K562 (cell line): ENCODE measurements at regions not wholly inside any gene's neighbourhood (a gene's known extent, or its start where the extent isn't known, plus 50 kb on each side); places are given as distances from the start of the nearest gene placed in this dataset.

Experiments used
- ATAC-seq: fragments of 200-7000 bp; cut with Tn5 transposase; 3 replicates; pipeline ENCODE4 v1.9.1; 2020; ENCODE audit warnings: moderate library complexity
- BruUV-seq: library from RNA; stranded (reverse); fragments of 400-500 nt; replicated peaks from 2 replicates; lab custom pipeline; 2021; lab: Mats Ljungman, UMichigan
- CTCF ChIA-PET: fragments of 300-600 bp; formaldehyde crosslinking; extraction: SDS; loops from one replicate; lab custom pipeline; 2021; ENCODE audit warnings: low intra/inter-chr PET ratio; lab: Yijun Ruan, JAX
- POLR2A ChIA-PET: fragments of 300-600, 350-650 bp; sonication (Branson Sonifier 250); formaldehyde crosslinking; extraction: SDS; loops from one replicate; lab custom pipeline; 2021; ENCODE audit warnings: antibody characterized with exemption, inconsistent platforms; lab: Yijun Ruan, JAX
- DNase-seq, 4 experiments: peaks; one replicate each; pipeline versions ENCODE4 v3.0.0 to v3.0.0-alpha.2; 2011 to 2018; ENCODE audit warnings: low spot score in 3 of 4, mixed read lengths in 3 of 4; ENCODE audit errors: extremely low read depth in 1 of 4
- FAIRE-seq: peaks from 2 replicates; lab custom pipeline; 2011; peaks lifted over from hg19 to GRCh38; lab: Jason Lieb, UNC
- H2AFZ ChIP-seq: 2 replicates; pipeline ENCODE4 v1.6.0; 2011; ENCODE audit warnings: low read depth, low read length, control low read depth, inconsistent platforms
- H3K27ac ChIP-seq: fragments of 200-600 bp; 3 replicates; pipeline ENCODE4 v1.8.0; 2011; ENCODE audit warnings: low read depth, mild to moderate bottlenecking, control low read depth, inconsistent platforms, low read length, moderate library complexity, mixed read lengths; ENCODE audit errors: extremely low read depth
- H3K27me3 ChIP-seq, 2 experiments: fragments of 300-600 bp in 1 of 2; 2 replicates in 1 of 2; 3 replicates in 1 of 2; pipeline versions ENCODE4 v1.6.0 to v1.8.0; 2011; ENCODE audit warnings: inconsistent platforms in 2 of 2, low read length in 2 of 2, mild to moderate bottlenecking in 1 of 2, mixed read lengths in 1 of 2, moderate library complexity in 1 of 2; ENCODE audit not compliant: control insufficient read depth in 2 of 2, insufficient read depth in 2 of 2
- H3K36me3 ChIP-seq: fragments of 300-600 bp; 3 replicates; pipeline ENCODE4 v1.8.0; 2011; ENCODE audit warnings: mild to moderate bottlenecking, low read length, inconsistent platforms; ENCODE audit not compliant: control insufficient read depth, insufficient read depth
- H3K4me1 ChIP-seq, 2 experiments: fragments of 200-600 bp in 1 of 2; replicated peaks in 1 of 2; 2 replicates in 1 of 2; 3 replicates in 1 of 2; pipeline versions ENCODE4 v1.5.1 to v1.8.0; 2011; ENCODE audit warnings: inconsistent platforms in 2 of 2, low read length in 2 of 2, mild to moderate bottlenecking in 1 of 2, mixed read lengths in 1 of 2, moderate library complexity in 1 of 2; ENCODE audit not compliant: control insufficient read depth in 2 of 2, insufficient read depth in 2 of 2
- H3K4me2 ChIP-seq: 2 replicates; pipeline ENCODE4 v1.6.1; 2011; ENCODE audit warnings: low read length, control low read depth, inconsistent platforms, mixed read lengths; ENCODE audit not compliant: insufficient read depth
- H3K4me3 ChIP-seq: fragments of 200-600 bp; sonication (generic), shearing (Covaris generic); 2 replicates; pipeline ENCODE4 v1.5.1; 2016; ENCODE audit warnings: control low read depth, inconsistent platforms
- H3K79me2 ChIP-seq: fragments of 200-600 bp; 3 replicates; pipeline ENCODE4 v1.8.0; 2011; ENCODE audit warnings: low read length, inconsistent platforms; ENCODE audit not compliant: control insufficient read depth, insufficient read depth
- H3K9ac ChIP-seq, 2 experiments: 2 replicates each; pipeline versions ENCODE4 v1.6.0 to v1.6.1; 2011; ENCODE audit warnings: low read depth in 2 of 2, low read length in 2 of 2, control low read depth in 1 of 2, inconsistent platforms in 1 of 2, mild to moderate bottlenecking in 1 of 2, mixed read lengths in 1 of 2; ENCODE audit not compliant: insufficient read depth in 1 of 2
- H3K9me1 ChIP-seq: one replicate; pipeline ENCODE4 v1.6.0; 2011; ENCODE audit warnings: inconsistent platforms, mild to moderate bottlenecking, low read length, moderate library complexity; ENCODE audit not compliant: control insufficient read depth, insufficient read depth
- H3K9me3 ChIP-seq: replicated peaks from 2 replicates; pipeline ENCODE4 v1.5.1; 2011; ENCODE audit warnings: low read depth, low read length, inconsistent platforms; ENCODE audit not compliant: control insufficient read depth, insufficient read depth
- H4K20me1 ChIP-seq: replicated peaks from 2 replicates; pipeline ENCODE4 v1.6.1; 2011; ENCODE audit warnings: low read length, inconsistent platforms, mixed read lengths; ENCODE audit not compliant: control insufficient read depth, insufficient read depth
- DNMT1 ChIP-seq: fragments of 450-650 bp; IDR thresholded peaks from 2 replicates; pipeline ENCODE4 v1.6.1; 2016; ENCODE audit warnings: antibody characterized with exemption, mild to moderate bottlenecking
- FOXJ2 ChIP-seq: fragments of 200-800 bp; sonication (Bioruptor generic); IDR thresholded peaks from 2 replicates; pipeline ENCODE4 v1.6.1; 2016; ENCODE audit warnings: missing genetic modification characterization, missing compliant biosample characterization
- NRF1 ChIP-seq, 2 experiments: fragments of 450-650 bp; IDR thresholded peaks in 1 of 2; conservative IDR thresholded peaks in 1 of 2; 2 replicates each; pipeline ENCODE4 v1.6.1; 2014; ENCODE audit warnings: mild to moderate bottlenecking in 2 of 2
- POLR2G ChIP-seq: fragments of 200-400 bp; formaldehyde crosslinking; IDR thresholded peaks from 2 replicates; pipeline ENCODE4 v1.6.1; 2017; ENCODE audit warnings: low read depth, mild to moderate bottlenecking, antibody characterized with exemption, low read length, moderate library complexity
- PURB ChIP-seq: sonication (generic); formaldehyde crosslinking; IDR thresholded peaks from 2 replicates; pipeline ENCODE4 v1.9.0; 2021; ENCODE audit warnings: low read depth, mild to moderate bottlenecking, missing genetic modification reagents
- SETDB1 ChIP-seq: IDR thresholded peaks from one replicate; pipeline ENCODE4 v1.6.1; 2012; ENCODE audit warnings: low read length, control low read depth, inconsistent platforms
- ZNF197 ChIP-seq: fragments of 200-800 bp; sonication (Bioruptor generic); IDR thresholded peaks from 2 replicates; pipeline ENCODE4 v1.6.1; 2016; ENCODE audit warnings: low read depth, missing genetic modification characterization, missing compliant biosample characterization
- WGBS: fragments of 100-300 bp; shearing (Covaris generic); methylation state at CpG from one replicate; pipeline ENCODE4 v1.1.6; 2016; ENCODE audit warnings: low coverage, mixed read lengths; ENCODE audit not compliant: insufficient coverage; ENCODE audit errors: missing lambda C conversion rate; 5-methylcytosine and 5-hydroxymethylcytosine counted together
- in situ Hi-C: fragments of 300-500 bp; cut with MboI; formaldehyde crosslinking; loops from 4 replicates; pipeline ENCODE4 v1.15.0; 2018; ENCODE audit warnings: inconsistent platforms, mixed read lengths
- intact Hi-C: fragments of 100-400 bp; cut with micrococcal nuclease; formaldehyde crosslinking; loops from 2 replicates; pipeline ENCODE4 v1.14.2; 2022
- TF ChIP-seq, protein P1 (sequence below): fragments of 450-650 bp; IDR thresholded peaks from 2 replicates; pipeline ENCODE4 v1.6.1; 2016
- TF ChIP-seq, protein P2 (sequence below), 2 experiments: IDR thresholded peaks; 2 replicates each; pipeline ENCODE4 v1.6.1; 2011; ENCODE audit warnings: borderline replicate concordance in 1 of 2, control low read depth in 1 of 2, low read depth in 1 of 2, low read length in 1 of 2, mild to moderate bottlenecking in 1 of 2, mixed read lengths in 1 of 2, moderate library complexity in 1 of 2; ENCODE audit not compliant: insufficient read depth in 1 of 2, insufficient read length in 1 of 2, poor library complexity in 1 of 2, severe bottlenecking in 1 of 2; ENCODE audit errors: extremely low read depth in 1 of 2
- TF ChIP-seq, protein P3 (sequence below): sonication (generic); formaldehyde crosslinking; IDR thresholded peaks from 2 replicates; pipeline ENCODE4 v1.8.1; 2023; ENCODE audit warnings: missing genetic modification reagents, mild to moderate bottlenecking, borderline replicate concordance
- TF ChIP-seq, protein P4 (sequence below): fragments of 450-650 bp; IDR thresholded peaks from 2 replicates; pipeline ENCODE4 v1.6.1; 2017; ENCODE audit warnings: mild to moderate bottlenecking, moderate library complexity
- TF ChIP-seq, protein P5 (sequence below): sonication (generic); formaldehyde crosslinking; IDR thresholded peaks from 2 replicates; pipeline ENCODE4 v1.8.1; 2023; ENCODE audit warnings: mild to moderate bottlenecking, missing genetic modification reagents

DNA sequence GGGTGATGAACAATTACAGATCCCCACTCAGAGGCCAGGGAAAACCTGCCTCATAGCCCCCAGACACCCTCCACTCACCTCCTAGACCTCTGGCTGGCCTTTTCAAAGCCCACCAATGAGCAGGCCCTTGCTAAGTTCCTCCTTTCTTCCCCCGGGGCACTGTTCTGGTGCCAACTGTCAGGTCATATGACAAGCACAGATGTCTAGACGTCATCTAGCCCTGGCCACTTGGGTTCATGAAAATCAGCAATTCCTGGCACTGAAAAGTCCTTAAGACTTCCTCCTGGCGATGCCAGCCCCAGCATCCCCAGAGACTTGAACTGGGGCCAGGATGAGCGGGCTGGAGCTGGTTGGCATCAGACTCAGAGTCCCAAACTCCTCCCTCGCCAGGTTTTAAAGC, 115.6 kb upstream of the NALF2 start:
- ATAC-seq (no peak), FAIRE-seq (no peak), DNase-seq (no peak)
- Histone ChIP-seq H4K20me1 (no peaks in the 10 kb centered on the region), H3K9ac (no peak overlapping the region), H3K4me2 (no peak overlapping the region), H3K4me1 (no peaks in the 10 kb centered on the region), H3K36me3 (no peaks in the 10 kb centered on the region), H3K9me1 (no peaks in the 10 kb centered on the region), H2AFZ (no peak overlapping the region), H3K79me2 (no peaks in the 10 kb centered on the region), H3K9me3 (no peaks in the 10 kb centered on the region), H3K4me3 (no peak overlapping the region), H3K27ac (no peak overlapping the region), H3K27me3 (no peaks in the 10 kb centered on the region)
- intact Hi-C loops (loop anchor here (5.0 kb wide), 1 partner anchor 101 kb away; no protein-coding TSS in a partner anchor), in situ Hi-C loops (loop anchor here (10.0 kb wide), 1 partner anchor 564 kb away; the partner anchor contains the start of gene EFNB1)
- CTCF ChIA-PET, result no interaction called here
- no TSS peak for BruUV-seq
- WGBS, result 5% methylated on average over 3 of the region's 5 CpGs
- POLR2A ChIA-PET, result no interaction called here
- TF ChIP-seq PURB (no peak), ZNF197 (CRISPR knock-in tag) (no peak), FOXJ2 (tag) (no peak), SETDB1 (no peak), POLR2G (no peak), NRF1 (conservative IDR thresholded peaks at IDR 0.05 in 1 of 2, IDR thresholded peaks at IDR 0.05 in 1 of 2) (no peak), DNMT1 (no peak)
- TF ChIP-seq, protein P1, sequence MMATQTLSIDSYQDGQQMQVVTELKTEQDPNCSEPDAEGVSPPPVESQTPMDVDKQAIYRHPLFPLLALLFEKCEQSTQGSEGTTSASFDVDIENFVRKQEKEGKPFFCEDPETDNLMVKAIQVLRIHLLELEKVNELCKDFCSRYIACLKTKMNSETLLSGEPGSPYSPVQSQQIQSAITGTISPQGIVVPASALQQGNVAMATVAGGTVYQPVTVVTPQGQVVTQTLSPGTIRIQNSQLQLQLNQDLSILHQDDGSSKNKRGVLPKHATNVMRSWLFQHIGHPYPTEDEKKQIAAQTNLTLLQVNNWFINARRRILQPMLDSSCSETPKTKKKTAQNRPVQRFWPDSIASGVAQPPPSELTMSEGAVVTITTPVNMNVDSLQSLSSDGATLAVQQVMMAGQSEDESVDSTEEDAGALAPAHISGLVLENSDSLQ, result no peak
- TF ChIP-seq, protein P2, sequence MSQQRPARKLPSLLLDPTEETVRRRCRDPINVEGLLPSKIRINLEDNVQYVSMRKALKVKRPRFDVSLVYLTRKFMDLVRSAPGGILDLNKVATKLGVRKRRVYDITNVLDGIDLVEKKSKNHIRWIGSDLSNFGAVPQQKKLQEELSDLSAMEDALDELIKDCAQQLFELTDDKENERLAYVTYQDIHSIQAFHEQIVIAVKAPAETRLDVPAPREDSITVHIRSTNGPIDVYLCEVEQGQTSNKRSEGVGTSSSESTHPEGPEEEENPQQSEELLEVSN (IDR thresholded peaks at IDR 0.05; ENCODE audit: borderline replicate concordance in 1 of 2, extremely low read depth in 1 of 2, insufficient read depth in 1 of 2, insufficient read length in 1 of 2, low read depth in 1 of 2, low read length in 1 of 2, poor library complexity in 1 of 2, severe bottlenecking in 1 of 2), result no peak
- TF ChIP-seq, protein P3, sequence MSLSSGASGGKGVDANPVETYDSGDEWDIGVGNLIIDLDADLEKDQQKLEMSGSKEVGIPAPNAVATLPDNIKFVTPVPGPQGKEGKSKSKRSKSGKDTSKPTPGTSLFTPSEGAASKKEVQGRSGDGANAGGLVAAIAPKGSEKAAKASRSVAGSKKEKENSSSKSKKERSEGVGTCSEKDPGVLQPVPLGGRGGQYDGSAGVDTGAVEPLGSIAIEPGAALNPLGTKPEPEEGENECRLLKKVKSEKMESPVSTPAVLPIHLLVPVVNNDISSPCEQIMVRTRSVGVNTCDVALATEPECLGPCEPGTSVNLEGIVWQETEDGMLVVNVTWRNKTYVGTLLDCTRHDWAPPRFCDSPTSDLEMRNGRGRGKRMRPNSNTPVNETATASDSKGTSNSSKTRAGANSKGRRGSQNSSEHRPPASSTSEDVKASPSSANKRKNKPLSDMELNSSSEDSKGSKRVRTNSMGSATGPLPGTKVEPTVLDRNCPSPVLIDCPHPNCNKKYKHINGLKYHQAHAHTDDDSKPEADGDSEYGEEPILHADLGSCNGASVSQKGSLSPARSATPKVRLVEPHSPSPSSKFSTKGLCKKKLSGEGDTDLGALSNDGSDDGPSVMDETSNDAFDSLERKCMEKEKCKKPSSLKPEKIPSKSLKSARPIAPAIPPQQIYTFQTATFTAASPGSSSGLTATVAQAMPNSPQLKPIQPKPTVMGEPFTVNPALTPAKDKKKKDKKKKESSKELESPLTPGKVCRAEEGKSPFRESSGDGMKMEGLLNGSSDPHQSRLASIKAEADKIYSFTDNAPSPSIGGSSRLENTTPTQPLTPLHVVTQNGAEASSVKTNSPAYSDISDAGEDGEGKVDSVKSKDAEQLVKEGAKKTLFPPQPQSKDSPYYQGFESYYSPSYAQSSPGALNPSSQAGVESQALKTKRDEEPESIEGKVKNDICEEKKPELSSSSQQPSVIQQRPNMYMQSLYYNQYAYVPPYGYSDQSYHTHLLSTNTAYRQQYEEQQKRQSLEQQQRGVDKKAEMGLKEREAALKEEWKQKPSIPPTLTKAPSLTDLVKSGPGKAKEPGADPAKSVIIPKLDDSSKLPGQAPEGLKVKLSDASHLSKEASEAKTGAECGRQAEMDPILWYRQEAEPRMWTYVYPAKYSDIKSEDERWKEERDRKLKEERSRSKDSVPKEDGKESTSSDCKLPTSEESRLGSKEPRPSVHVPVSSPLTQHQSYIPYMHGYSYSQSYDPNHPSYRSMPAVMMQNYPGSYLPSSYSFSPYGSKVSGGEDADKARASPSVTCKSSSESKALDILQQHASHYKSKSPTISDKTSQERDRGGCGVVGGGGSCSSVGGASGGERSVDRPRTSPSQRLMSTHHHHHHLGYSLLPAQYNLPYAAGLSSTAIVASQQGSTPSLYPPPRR, result no peak
- TF ChIP-seq, protein P4, sequence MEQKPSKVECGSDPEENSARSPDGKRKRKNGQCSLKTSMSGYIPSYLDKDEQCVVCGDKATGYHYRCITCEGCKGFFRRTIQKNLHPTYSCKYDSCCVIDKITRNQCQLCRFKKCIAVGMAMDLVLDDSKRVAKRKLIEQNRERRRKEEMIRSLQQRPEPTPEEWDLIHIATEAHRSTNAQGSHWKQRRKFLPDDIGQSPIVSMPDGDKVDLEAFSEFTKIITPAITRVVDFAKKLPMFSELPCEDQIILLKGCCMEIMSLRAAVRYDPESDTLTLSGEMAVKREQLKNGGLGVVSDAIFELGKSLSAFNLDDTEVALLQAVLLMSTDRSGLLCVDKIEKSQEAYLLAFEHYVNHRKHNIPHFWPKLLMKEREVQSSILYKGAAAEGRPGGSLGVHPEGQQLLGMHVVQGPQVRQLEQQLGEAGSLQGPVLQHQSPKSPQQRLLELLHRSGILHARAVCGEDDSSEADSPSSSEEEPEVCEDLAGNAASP, result no peak
- TF ChIP-seq, protein P5, sequence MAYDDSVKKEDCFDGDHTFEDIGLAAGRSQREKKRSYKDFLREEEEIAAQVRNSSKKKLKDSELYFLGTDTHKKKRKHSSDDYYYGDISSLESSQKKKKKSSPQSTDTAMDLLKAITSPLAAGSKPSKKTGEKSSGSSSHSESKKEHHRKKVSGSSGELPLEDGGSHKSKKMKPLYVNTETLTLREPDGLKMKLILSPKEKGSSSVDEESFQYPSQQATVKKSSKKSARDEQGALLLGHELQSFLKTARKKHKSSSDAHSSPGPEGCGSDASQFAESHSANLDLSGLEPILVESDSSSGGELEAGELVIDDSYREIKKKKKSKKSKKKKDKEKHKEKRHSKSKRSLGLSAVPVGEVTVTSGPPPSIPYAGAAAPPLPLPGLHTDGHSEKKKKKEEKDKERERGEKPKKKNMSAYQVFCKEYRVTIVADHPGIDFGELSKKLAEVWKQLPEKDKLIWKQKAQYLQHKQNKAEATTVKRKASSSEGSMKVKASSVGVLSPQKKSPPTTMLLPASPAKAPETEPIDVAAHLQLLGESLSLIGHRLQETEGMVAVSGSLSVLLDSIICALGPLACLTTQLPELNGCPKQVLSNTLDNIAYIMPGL (CRISPR knock-in tag), result no peak
